HK-2 (cell line): ENCODE measurements at regions not wholly inside any gene's neighbourhood (a gene's known extent, or its start where the extent isn't known, plus 50 kb on each side); places are given as distances from the start of the nearest gene placed in this dataset.
"Not testable (repeated sequence)": the region's sequence is repeated elsewhere in the genome, so short reads cannot be mapped to it uniquely, and the experiment has no call there.

Experiments
- DNase-seq: peaks from one replicate; pipeline ENCODE4 v3.0.0-alpha.2; 2018; ENCODE audit not compliant: unreplicated experiment

GRCh38 chr9:135173066-135173465 lies 85.6 kb downstream of the OLFM1 start:
- no peak for DNase-seq

GRCh38 chr9:135174248-135174647 lies 86.8 kb downstream of the OLFM1 start:
- DNase-seq: no peak

GRCh38 chr9:135174981-135175380 lies 87.5 kb downstream of the OLFM1 start:
- no peak for DNase-seq

- DNase-seq: no peak
Measured at GRCh38 chr9:135176284-135176683, 88.8 kb downstream of the OLFM1 start.

GRCh38 chr9:135177562-135177961 lies 90.1 kb downstream of the OLFM1 start:
- not testable (repeated sequence) for DNase-seq

GRCh38 chr9:135178498-135178897 lies 91.0 kb downstream of the OLFM1 start:
- no peak for DNase-seq

- DNase-seq: no peak
Measured at GRCh38 chr9:135179041-135179440, 91.6 kb downstream of the OLFM1 start.

GRCh38 chr9:135179976-135180375 lies 92.5 kb downstream of the OLFM1 start:
- DNase-seq: no peak

GRCh38 chr9:135180586-135180985 lies 93.1 kb downstream of the OLFM1 start:
- DNase-seq: no peak

- no peak for DNase-seq
Measured at GRCh38 chr9:135181336-135181735, 93.9 kb downstream of the OLFM1 start.

GRCh38 chr9:135181841-135182240 lies 94.4 kb downstream of the OLFM1 start:
- not testable (repeated sequence) for DNase-seq

- DNase-seq: no peak
Measured at GRCh38 chr9:135183069-135183468, 95.6 kb downstream of the OLFM1 start.

- no peak for DNase-seq
Measured at GRCh38 chr9:135183528-135184180, 96.2 kb downstream of the OLFM1 start.

- DNase-seq: no peak
Measured at GRCh38 chr9:135184181-135185053, 96.9 kb downstream of the OLFM1 start.

GRCh38 chr9:135185060-135185459 lies 97.6 kb downstream of the OLFM1 start:
- no peak for DNase-seq

- no peak for DNase-seq
Measured at GRCh38 chr9:135186248-135187164, 99.0 kb downstream of the OLFM1 start.

- DNase-seq: no peak
Measured at GRCh38 chr9:135187365-135187764, 99.9 kb downstream of the OLFM1 start.

GRCh38 chr9:135188681-135189151 lies 101.2 kb downstream of the OLFM1 start:
- no peak for DNase-seq

- no peak for DNase-seq
Measured at GRCh38 chr9:135189497-135189896, 102.0 kb downstream of the OLFM1 start.

- no peak for DNase-seq
Measured at GRCh38 chr9:135190789-135191577, 103.5 kb downstream of the OLFM1 start.

GRCh38 chr9:135192686-135193085 lies 105.2 kb downstream of the OLFM1 start:
- DNase-seq: no peak
